GM23338 (cell line): ENCODE measurements at regions not wholly inside any gene's neighbourhood (a gene's known extent, or its start where the extent isn't known, plus 50 kb on each side); places are given as distances from the start of the nearest gene placed in this dataset.

Source experiments
- ATAC-seq: fragments of 200-7000 bp; cut with Tn5 transposase; 3 replicates; pipeline ENCODE4 v1.9.1; 2020
- DNase-seq: peaks from one replicate; pipeline ENCODE4 v3.0.0-alpha.2; 2015; ENCODE audit warnings: low spot score
- H2AFZ ChIP-seq: fragments of 200-600 bp; sonication (generic); 2 replicates; pipeline ENCODE4 v1.8.0; 2016; ENCODE audit warnings: antibody characterized with exemption, mild to moderate bottlenecking, moderate library complexity
- H3F3A ChIP-seq: fragments of 200-600 bp; sonication (generic); replicated peaks from 2 replicates; pipeline ENCODE4 v1.8.0; 2017; ENCODE audit warnings: antibody characterized with exemption, mixed run types, low read depth
- H3K27ac ChIP-seq: fragments of 200-600 bp; sonication (generic); 2 replicates; pipeline ENCODE4 v1.6.1; 2016; ENCODE audit warnings: low read depth
- H3K27me3 ChIP-seq: fragments of 200-600 bp; sonication (generic); 2 replicates; pipeline ENCODE4 v1.8.0; 2016; ENCODE audit warnings: mild to moderate bottlenecking, mixed run types, moderate library complexity; ENCODE audit not compliant: insufficient read depth
- H3K36me3 ChIP-seq: fragments of 200-600 bp; sonication (generic); 2 replicates; pipeline ENCODE4 v1.8.0; 2016; ENCODE audit warnings: mild to moderate bottlenecking; ENCODE audit not compliant: insufficient read depth
- H3K4me1 ChIP-seq: fragments of 200-600 bp; sonication (generic); 2 replicates; pipeline ENCODE4 v1.8.0; 2016; ENCODE audit warnings: mild to moderate bottlenecking, moderate library complexity; ENCODE audit not compliant: insufficient read depth
- H3K4me2 ChIP-seq: fragments of 200-600 bp; sonication (generic); 2 replicates; pipeline ENCODE4 v1.7.1; 2017; ENCODE audit warnings: mixed run types
- H3K4me3 ChIP-seq: fragments of 200-600 bp; sonication (generic); 2 replicates; pipeline ENCODE4 v1.6.1; 2016; ENCODE audit warnings: mixed run types
- H3K79me2 ChIP-seq: fragments of 200-600 bp; sonication (generic); replicated peaks from 2 replicates; pipeline ENCODE4 v1.8.0; 2017; ENCODE audit warnings: mild to moderate bottlenecking; ENCODE audit not compliant: insufficient read depth
- H3K9me2 ChIP-seq: fragments of 200-600 bp; sonication (generic); 2 replicates; pipeline ENCODE4 v1.8.0; 2017; ENCODE audit not compliant: insufficient read depth
- H4K20me1 ChIP-seq: fragments of 200-600 bp; sonication (generic); replicated peaks from 2 replicates; pipeline ENCODE4 v1.8.0; 2017; ENCODE audit warnings: mild to moderate bottlenecking; ENCODE audit not compliant: insufficient read depth
- H3K27ac Mint-ChIP-seq: 2 replicates; pipeline ENCODE4 v1.8.0; 2020; ENCODE audit warnings: inconsistent platforms, mild to moderate bottlenecking, moderate library complexity, mixed read lengths
- H3K27me3 Mint-ChIP-seq: 3 replicates; pipeline ENCODE4 v1.8.0; 2022; ENCODE audit warnings: low read depth, mild to moderate bottlenecking, moderate library complexity, mixed read lengths, inconsistent platforms; ENCODE audit not compliant: insufficient read depth, poor library complexity
- H3K36me3 Mint-ChIP-seq: 3 replicates; pipeline ENCODE4 v1.8.0; 2021; ENCODE audit warnings: low read depth, mild to moderate bottlenecking, inconsistent platforms, moderate library complexity, mixed read lengths
- H3K4me1 Mint-ChIP-seq: 3 replicates; pipeline ENCODE4 v1.8.0; 2020; ENCODE audit warnings: mild to moderate bottlenecking, inconsistent platforms, mixed read lengths
- H3K4me3 Mint-ChIP-seq: 3 replicates; pipeline ENCODE4 v1.8.0; 2021; ENCODE audit warnings: moderate library complexity, mild to moderate bottlenecking, inconsistent platforms, mixed read lengths
- H3K9me3 Mint-ChIP-seq: 3 replicates; pipeline ENCODE4 v1.8.0; 2020; ENCODE audit warnings: moderate library complexity, mild to moderate bottlenecking, inconsistent platforms, mixed read lengths
- ETS1 ChIP-seq: IDR thresholded peaks from 2 replicates; pipeline ENCODE4 v1.6.1; 2016; ENCODE audit warnings: antibody characterized with exemption
- NANOG ChIP-seq: IDR thresholded peaks from 2 replicates; pipeline ENCODE4 v1.6.1; 2016; ENCODE audit warnings: antibody characterized with exemption, borderline replicate concordance
- ZNF331 ChIP-seq: fragments of 250-450 bp; sonication (Bioruptor Pico); IDR thresholded peaks from 2 replicates; pipeline ENCODE4 v1.5.0; 2020; ENCODE audit warnings: low read depth, mild to moderate bottlenecking, moderate library complexity
- TF ChIP-seq, protein P1 (sequence below): IDR thresholded peaks from one replicate; pipeline ENCODE4 v1.6.1; 2018; ENCODE audit warnings: antibody characterized with exemption; ENCODE audit not compliant: unreplicated experiment
- TF ChIP-seq, protein P2 (sequence below): fragments of 250-450 bp; sonication (Bioruptor Pico); IDR thresholded peaks from 2 replicates; pipeline ENCODE4 v1.5.0; 2020; ENCODE audit warnings: mild to moderate bottlenecking, moderate library complexity

DNA sequence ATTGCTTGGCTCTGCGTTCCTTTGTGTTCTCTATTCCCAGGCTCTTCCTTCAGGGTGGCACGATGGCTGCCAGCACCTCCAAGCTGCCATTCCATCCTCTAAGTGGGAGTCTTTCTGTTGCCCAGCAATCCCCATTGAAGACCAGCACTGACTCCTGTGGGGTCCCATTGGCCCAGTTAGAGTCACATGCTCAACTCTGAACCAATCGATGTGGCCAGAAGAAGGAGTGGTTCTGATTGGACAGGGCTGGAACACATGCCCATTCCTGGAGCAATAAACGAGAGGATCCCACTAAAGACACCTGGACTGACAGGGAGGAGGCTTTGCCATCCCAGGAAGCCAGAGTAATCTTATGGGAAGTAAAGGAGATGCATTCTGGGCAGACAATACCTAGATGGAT is 97.2 kb upstream of the IGSF21 start:
- Mint-ChIP-seq H3K9me3 (no peaks in the 10 kb centered on the region; the same call in 1 of the 3 replicates), H3K36me3 (no peaks in the 10 kb centered on the region), H3K27ac (no peak overlapping the region), H3K27me3 (peaks cover 15% of the 10 kb centered on the region), H3K4me1 (peaks cover 27% of the 10 kb centered on the region), H3K4me3 (no peak overlapping the region)
- Histone ChIP-seq H3K27me3 (no peaks in the 10 kb centered on the region), H3K36me3 (no peaks in the 10 kb centered on the region), H3K4me2 (no peak overlapping the region), H2AFZ (no peak overlapping the region), H3K4me1 (peaks cover 13% of the 10 kb centered on the region), H3K27ac (no peak overlapping the region), H3F3A (no peaks in the 10 kb centered on the region), H3K79me2 (no peaks in the 10 kb centered on the region), H3K9me2 (0 out of 2 replicates have a peak, but pooled peaks cover 2% of the 10 kb centered on the region), H4K20me1 (no peaks in the 10 kb centered on the region), H3K4me3 (no peak overlapping the region)
- no peak for ATAC-seq
- DNase-seq = no peak
- no peak for TF ChIP-seq NANOG
- TF ChIP-seq ETS1 = no peak

DNA sequence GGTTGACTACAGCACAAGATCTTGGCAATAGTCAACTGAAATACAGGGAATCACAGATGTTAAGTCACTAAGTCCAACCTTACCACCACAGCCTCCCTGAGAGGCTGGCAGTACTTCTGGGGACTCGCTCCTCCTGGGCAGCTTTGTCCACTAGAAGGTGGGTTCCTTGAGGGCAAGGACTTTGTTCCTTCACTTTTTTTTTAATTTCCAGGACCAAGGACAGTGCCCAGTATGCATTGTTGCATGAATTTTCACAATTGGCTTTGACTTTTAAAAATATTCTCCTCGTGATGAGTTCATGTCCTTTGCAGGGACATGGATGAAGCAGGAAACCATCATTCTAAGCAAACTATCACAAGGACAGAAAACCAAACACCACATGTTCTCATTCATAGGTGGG is 96.7 kb upstream of the IGSF21 start:
- TF ChIP-seq, protein P1, sequence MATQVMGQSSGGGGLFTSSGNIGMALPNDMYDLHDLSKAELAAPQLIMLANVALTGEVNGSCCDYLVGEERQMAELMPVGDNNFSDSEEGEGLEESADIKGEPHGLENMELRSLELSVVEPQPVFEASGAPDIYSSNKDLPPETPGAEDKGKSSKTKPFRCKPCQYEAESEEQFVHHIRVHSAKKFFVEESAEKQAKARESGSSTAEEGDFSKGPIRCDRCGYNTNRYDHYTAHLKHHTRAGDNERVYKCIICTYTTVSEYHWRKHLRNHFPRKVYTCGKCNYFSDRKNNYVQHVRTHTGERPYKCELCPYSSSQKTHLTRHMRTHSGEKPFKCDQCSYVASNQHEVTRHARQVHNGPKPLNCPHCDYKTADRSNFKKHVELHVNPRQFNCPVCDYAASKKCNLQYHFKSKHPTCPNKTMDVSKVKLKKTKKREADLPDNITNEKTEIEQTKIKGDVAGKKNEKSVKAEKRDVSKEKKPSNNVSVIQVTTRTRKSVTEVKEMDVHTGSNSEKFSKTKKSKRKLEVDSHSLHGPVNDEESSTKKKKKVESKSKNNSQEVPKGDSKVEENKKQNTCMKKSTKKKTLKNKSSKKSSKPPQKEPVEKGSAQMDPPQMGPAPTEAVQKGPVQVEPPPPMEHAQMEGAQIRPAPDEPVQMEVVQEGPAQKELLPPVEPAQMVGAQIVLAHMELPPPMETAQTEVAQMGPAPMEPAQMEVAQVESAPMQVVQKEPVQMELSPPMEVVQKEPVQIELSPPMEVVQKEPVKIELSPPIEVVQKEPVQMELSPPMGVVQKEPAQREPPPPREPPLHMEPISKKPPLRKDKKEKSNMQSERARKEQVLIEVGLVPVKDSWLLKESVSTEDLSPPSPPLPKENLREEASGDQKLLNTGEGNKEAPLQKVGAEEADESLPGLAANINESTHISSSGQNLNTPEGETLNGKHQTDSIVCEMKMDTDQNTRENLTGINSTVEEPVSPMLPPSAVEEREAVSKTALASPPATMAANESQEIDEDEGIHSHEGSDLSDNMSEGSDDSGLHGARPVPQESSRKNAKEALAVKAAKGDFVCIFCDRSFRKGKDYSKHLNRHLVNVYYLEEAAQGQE = peak; percentile 68
- TF ChIP-seq, protein P2, sequence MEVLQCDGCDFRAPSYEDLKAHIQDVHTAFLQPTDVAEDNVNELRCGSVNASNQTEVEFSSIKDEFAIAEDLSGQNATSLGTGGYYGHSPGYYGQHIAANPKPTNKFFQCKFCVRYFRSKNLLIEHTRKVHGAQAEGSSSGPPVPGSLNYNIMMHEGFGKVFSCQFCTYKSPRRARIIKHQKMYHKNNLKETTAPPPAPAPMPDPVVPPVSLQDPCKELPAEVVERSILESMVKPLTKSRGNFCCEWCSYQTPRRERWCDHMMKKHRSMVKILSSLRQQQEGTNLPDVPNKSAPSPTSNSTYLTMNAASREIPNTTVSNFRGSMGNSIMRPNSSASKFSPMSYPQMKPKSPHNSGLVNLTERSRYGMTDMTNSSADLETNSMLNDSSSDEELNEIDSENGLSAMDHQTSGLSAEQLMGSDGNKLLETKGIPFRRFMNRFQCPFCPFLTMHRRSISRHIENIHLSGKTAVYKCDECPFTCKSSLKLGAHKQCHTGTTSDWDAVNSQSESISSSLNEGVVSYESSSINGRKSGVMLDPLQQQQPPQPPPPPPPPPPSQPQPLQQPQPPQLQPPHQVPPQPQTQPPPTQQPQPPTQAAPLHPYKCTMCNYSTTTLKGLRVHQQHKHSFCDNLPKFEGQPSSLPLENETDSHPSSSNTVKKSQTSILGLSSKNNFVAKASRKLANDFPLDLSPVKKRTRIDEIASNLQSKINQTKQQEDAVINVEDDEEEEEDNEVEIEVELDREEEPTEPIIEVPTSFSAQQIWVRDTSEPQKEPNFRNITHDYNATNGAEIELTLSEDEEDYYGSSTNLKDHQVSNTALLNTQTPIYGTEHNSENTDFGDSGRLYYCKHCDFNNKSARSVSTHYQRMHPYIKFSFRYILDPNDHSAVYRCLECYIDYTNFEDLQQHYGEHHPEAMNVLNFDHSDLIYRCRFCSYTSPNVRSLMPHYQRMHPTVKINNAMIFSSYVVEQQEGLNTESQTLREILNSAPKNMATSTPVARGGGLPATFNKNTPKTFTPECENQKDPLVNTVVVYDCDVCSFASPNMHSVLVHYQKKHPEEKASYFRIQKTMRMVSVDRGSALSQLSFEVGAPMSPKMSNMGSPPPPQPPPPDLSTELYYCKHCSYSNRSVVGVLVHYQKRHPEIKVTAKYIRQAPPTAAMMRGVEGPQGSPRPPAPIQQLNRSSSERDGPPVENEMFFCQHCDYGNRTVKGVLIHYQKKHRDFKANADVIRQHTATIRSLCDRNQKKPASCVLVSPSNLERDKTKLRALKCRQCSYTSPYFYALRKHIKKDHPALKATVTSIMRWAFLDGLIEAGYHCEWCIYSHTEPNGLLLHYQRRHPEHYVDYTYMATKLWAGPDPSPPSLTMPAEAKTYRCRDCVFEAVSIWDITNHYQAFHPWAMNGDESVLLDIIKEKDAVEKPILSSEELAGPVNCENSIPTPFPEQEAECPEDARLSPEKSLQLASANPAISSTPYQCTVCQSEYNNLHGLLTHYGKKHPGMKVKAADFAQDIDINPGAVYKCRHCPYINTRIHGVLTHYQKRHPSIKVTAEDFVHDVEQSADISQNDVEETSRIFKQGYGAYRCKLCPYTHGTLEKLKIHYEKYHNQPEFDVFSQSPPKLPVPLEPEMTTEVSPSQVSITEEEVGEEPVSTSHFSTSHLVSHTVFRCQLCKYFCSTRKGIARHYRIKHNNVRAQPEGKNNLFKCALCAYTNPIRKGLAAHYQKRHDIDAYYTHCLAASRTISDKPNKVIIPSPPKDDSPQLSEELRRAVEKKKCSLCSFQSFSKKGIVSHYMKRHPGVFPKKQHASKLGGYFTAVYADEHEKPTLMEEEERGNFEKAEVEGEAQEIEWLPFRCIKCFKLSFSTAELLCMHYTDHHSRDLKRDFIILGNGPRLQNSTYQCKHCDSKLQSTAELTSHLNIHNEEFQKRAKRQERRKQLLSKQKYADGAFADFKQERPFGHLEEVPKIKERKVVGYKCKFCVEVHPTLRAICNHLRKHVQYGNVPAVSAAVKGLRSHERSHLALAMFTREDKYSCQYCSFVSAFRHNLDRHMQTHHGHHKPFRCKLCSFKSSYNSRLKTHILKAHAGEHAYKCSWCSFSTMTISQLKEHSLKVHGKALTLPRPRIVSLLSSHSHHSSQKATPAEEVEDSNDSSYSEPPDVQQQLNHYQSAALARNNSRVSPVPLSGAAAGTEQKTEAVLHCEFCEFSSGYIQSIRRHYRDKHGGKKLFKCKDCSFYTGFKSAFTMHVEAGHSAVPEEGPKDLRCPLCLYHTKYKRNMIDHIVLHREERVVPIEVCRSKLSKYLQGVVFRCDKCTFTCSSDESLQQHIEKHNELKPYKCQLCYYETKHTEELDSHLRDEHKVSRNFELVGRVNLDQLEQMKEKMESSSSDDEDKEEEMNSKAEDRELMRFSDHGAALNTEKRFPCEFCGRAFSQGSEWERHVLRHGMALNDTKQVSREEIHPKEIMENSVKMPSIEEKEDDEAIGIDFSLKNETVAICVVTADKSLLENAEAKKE (CRISPR knock-in tag) = no peak
- no peak for TF ChIP-seq ZNF331 (CRISPR knock-in tag)

More for the DNA sequence above, 96.7 kb upstream of the IGSF21 start:
- Mint-ChIP-seq H3K4me1 (peaks cover 27% of the 10 kb centered on the region), H3K9me3 (no peaks in the 10 kb centered on the region; the same call in 1 of the 3 replicates), H3K36me3 (no peaks in the 10 kb centered on the region), H3K4me3 (no peak overlapping the region), H3K27ac (no peak overlapping the region), H3K27me3 (peaks cover 15% of the 10 kb centered on the region)
- no peak overlapping the region for H3K4me2 ChIP-seq
- no peaks in the 10 kb centered on the region for H3K36me3 ChIP-seq
- H3K4me3 ChIP-seq = no peak overlapping the region
- no peaks in the 10 kb centered on the region for H3K27me3 ChIP-seq
- ATAC-seq (no peak), DNase-seq (peak; percentile 41)
- no peak overlapping the region for H3K27ac ChIP-seq
- no peaks in the 10 kb centered on the region for H3F3A ChIP-seq
- no peaks in the 10 kb centered on the region for H4K20me1 ChIP-seq
- 0 out of 2 replicates have a peak, but pooled peaks cover 2% of the 10 kb centered on the region for H3K9me2 ChIP-seq
- no peak overlapping the region for H2AFZ ChIP-seq
- no peaks in the 10 kb centered on the region for H3K79me2 ChIP-seq
- H3K4me1 ChIP-seq = peaks cover 13% of the 10 kb centered on the region
